AG10803 (cell line): ENCODE measurements at regions not wholly inside any gene's neighbourhood (a gene's known extent, or its start where the extent isn't known, plus 50 kb on each side); places are given as distances from the start of the nearest gene placed in this dataset.

Experiments used
- DNase-seq: peaks from one replicate; pipeline ENCODE4 v3.0.0; 2010; ENCODE audit warnings: low read depth
- H3K4me3 ChIP-seq: 2 replicates; pipeline ENCODE4 v1.5.1; 2011; ENCODE audit warnings: mild to moderate bottlenecking, low read length, control low read depth
- TF ChIP-seq, protein P1 (sequence below): conservative IDR thresholded peaks from 2 replicates; pipeline ENCODE4 v1.5.1; 2011; ENCODE audit warnings: mild to moderate bottlenecking, low read length, control low read depth, inconsistent platforms

GRCh38 chr2:226680719-226681118 is 118.9 kb downstream of the IRS1 start:
- TF ChIP-seq, protein P1, sequence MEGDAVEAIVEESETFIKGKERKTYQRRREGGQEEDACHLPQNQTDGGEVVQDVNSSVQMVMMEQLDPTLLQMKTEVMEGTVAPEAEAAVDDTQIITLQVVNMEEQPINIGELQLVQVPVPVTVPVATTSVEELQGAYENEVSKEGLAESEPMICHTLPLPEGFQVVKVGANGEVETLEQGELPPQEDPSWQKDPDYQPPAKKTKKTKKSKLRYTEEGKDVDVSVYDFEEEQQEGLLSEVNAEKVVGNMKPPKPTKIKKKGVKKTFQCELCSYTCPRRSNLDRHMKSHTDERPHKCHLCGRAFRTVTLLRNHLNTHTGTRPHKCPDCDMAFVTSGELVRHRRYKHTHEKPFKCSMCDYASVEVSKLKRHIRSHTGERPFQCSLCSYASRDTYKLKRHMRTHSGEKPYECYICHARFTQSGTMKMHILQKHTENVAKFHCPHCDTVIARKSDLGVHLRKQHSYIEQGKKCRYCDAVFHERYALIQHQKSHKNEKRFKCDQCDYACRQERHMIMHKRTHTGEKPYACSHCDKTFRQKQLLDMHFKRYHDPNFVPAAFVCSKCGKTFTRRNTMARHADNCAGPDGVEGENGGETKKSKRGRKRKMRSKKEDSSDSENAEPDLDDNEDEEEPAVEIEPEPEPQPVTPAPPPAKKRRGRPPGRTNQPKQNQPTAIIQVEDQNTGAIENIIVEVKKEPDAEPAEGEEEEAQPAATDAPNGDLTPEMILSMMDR = no peak
- H3K4me3 ChIP-seq = no peak overlapping the region
- no peak for DNase-seq

DNA sequence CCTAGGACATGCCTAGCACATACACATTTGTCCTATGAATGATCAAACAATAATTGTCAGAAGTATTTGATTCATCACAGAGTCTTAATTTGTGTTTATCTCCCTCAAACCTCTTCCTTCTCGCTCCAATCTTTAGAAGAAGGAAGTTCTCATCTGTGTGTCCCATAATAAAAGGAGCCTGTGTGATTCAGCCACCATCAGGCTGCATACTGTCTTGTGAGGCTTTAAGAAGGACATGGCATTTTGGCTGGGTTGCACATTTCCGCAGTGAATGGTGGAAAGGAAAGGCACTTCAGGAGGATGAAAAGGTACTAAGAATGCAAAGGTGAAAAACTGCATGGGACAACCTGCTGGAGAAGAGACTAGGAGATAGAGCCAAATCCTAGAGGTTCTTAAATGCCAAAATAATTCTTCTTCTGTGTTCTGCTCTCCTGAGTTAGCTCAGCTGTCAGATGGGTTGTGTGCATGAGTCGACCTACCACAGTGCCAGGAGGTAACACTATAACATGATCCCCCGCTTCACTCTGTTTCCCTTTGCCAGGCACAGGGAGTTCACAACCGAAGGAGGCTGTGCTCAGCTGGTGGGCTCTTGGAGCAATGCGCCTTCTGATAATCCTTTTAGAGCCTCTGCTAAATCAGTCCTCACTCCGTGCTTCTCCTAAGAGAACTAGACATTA is 120.1 kb downstream of the IRS1 start:
- DNase-seq = no peak
- H3K4me3 ChIP-seq = no peak overlapping the region
- TF ChIP-seq, protein P1 = no peak

DNA sequence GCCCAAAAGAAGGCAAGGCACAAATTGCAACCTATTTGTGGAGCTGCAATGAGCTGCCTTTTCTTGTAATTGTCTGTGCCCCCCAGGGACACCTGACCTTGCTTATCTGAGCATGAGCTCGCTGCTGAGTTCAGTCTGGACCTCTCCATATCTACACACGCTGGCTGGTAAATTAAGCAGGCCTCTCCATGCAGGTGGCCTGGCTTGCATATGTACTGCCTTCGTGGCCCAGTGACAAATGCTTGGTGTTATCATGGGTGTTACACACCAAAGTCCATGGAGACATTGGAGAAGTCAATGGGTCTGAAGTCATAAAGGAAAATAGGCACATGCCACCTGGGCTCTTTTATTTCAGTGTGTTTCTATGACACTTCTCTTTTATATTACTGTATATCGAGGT is 121.2 kb downstream of the IRS1 start:
- no peak for DNase-seq
- TF ChIP-seq, protein P1 = no peak

DNA sequence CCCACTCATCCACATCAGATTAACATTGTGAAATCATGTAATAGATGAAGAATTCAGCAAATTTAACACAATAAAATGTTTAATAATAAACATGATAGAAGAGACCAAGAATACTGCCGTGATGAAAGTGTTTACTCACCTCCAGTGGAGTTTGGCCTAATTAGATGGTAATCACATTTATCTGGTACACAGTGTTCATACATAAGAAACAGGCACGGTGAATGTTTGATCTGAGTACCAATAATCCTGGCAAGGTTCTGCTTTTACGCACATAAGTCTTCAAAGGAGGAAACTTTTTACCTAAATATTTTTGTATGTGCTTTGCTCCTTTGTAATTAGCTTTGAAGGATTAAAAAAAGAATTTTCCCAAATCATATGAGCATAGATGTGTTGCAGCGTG is 122.5 kb downstream of the IRS1 start:
- no peak overlapping the region for H3K4me3 ChIP-seq
- no peak for DNase-seq
- TF ChIP-seq, protein P1 = no peak

More for the DNA sequence above, 121.2 kb downstream of the IRS1 start:
- no peak overlapping the region for H3K4me3 ChIP-seq

DNA sequence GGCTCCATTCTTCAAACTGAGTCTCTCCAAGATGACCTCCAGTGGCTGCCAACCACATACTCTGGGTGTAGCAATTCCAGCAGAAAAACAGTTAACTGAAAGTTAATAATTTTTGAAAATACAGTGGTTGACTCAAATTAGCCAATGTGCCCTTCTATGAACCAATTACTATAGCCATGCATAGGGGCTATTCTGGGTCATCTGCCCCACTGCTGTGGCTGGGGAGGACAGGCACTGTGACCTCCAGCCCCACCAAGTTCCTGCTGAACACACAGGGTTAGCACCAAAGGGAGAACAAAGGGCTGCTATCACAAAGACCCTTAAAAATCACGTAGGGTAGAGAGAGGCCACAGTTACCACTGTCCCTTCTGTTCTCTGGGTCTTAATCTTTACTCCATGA is 123.0 kb downstream of the IRS1 start:
- no peak for DNase-seq
- TF ChIP-seq, protein P1 = no peak

GRCh38 chr2:226674123-226674522 is 125.5 kb downstream of the IRS1 start:
- TF ChIP-seq, protein P1 = no peak
- DNase-seq = no peak
- no peak overlapping the region for H3K4me3 ChIP-seq

More for the DNA sequence above, 123.0 kb downstream of the IRS1 start:
- H3K4me3 ChIP-seq = no peak overlapping the region

DNA sequence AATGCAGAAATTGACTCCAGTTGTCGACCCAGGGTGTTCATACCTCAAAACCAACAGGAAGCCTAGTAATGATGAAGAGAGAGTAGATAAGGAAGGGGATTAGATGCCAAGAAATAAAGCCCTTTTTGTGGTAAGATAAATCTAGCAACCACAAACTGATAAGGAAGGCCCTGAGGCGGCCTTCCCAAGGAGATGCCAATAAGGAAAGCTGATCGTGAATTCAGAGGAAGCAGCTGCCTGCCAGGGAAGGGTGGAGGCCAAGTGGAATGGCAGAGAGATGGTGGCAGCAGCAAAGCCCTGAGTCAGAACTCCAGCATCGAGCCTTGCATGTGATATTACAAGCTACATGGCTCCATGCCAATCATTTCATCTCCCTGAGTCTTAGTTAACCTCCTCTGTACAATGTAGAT is 126.3 kb downstream of the IRS1 start:
- no peak overlapping the region for H3K4me3 ChIP-seq
- DNase-seq = peak; percentile 81
- TF ChIP-seq, protein P1 = no peak
